H9 (cell line): ENCODE measurements at regions not wholly inside any gene's neighbourhood (a gene's known extent, or its start where the extent isn't known, plus 50 kb on each side); places are given as distances from the start of the nearest gene placed in this dataset.

ENCODE experiments used
- DNase-seq: peaks from one replicate; pipeline ENCODE4 v3.0.0-alpha.2; 2017
- H2AFZ ChIP-seq: one replicate; pipeline ENCODE4 v1.6.1; 2013; ENCODE audit warnings: mild to moderate bottlenecking, low read length, control low read depth, moderate library complexity
- H2AK5ac ChIP-seq: 2 replicates; pipeline ENCODE4 v1.6.1; 2013; ENCODE audit warnings: low read length, control low read depth, mixed read lengths; ENCODE audit not compliant: insufficient read length
- H2BK120ac ChIP-seq: one replicate; pipeline ENCODE4 v1.6.1; 2013; ENCODE audit warnings: low read depth, mild to moderate bottlenecking, low read length, control low read depth, inconsistent platforms; ENCODE audit not compliant: poor library complexity, severe bottlenecking
- H2BK12ac ChIP-seq: 2 replicates; pipeline ENCODE4 v1.6.1; 2013; ENCODE audit warnings: low read length, control low read depth, mixed read lengths, low read depth; ENCODE audit not compliant: insufficient read length
- H2BK15ac ChIP-seq: 2 replicates; pipeline ENCODE4 v1.6.1; 2013; ENCODE audit warnings: low read depth, low read length, control low read depth
- H2BK20ac ChIP-seq: one replicate; pipeline ENCODE4 v1.6.1; 2013; ENCODE audit warnings: low read depth, mild to moderate bottlenecking, low read length, control low read depth, inconsistent platforms; ENCODE audit not compliant: poor library complexity, severe bottlenecking
- H2BK5ac ChIP-seq: 2 replicates; pipeline ENCODE4 v1.6.1; 2013; ENCODE audit warnings: low read length, control low read depth, mixed read lengths; ENCODE audit not compliant: insufficient read length
- H3K14ac ChIP-seq: 2 replicates; pipeline ENCODE4 v1.6.1; 2013; ENCODE audit warnings: low read length, control low read depth; ENCODE audit not compliant: insufficient read depth
- H3K18ac ChIP-seq: 2 replicates; pipeline ENCODE4 v1.6.1; 2013; ENCODE audit warnings: low read depth, mild to moderate bottlenecking, mixed read lengths, low read length, control low read depth; ENCODE audit not compliant: insufficient read length
- H3K23ac ChIP-seq: 2 replicates; pipeline ENCODE4 v1.6.1; 2013; ENCODE audit warnings: low read length, control low read depth, mixed read lengths, low read depth; ENCODE audit not compliant: insufficient read length
- H3K23me2 ChIP-seq: 2 replicates; pipeline ENCODE4 v1.6.1; 2013; ENCODE audit warnings: low read depth, mild to moderate bottlenecking, mixed read lengths, low read length, control low read depth; ENCODE audit not compliant: insufficient read length, poor library complexity, severe bottlenecking
- H3K27ac ChIP-seq: 2 replicates; pipeline ENCODE4 v1.5.1; 2013; ENCODE audit warnings: low read length, control low read depth, mixed read lengths, low read depth; ENCODE audit not compliant: insufficient read length
- H3K27me3 ChIP-seq: 2 replicates; pipeline ENCODE4 v1.6.1; 2013; ENCODE audit warnings: low read length, control low read depth, inconsistent platforms; ENCODE audit not compliant: insufficient read depth
- H3K4ac ChIP-seq: 2 replicates; pipeline ENCODE4 v1.6.1; 2013; ENCODE audit warnings: low read depth, mild to moderate bottlenecking, control low read depth, inconsistent platforms, low read length, moderate library complexity
- H3K4me1 ChIP-seq: 2 replicates; pipeline ENCODE4 v1.6.1; 2013; ENCODE audit warnings: low read length, control low read depth, inconsistent platforms; ENCODE audit not compliant: insufficient read depth
- H3K4me2 ChIP-seq: 2 replicates; pipeline ENCODE4 v1.6.1; 2013; ENCODE audit warnings: low read length, control low read depth, mixed read lengths; ENCODE audit not compliant: insufficient read length, insufficient read depth
- H3K56ac ChIP-seq: 2 replicates; pipeline ENCODE4 v1.6.1; 2013; ENCODE audit warnings: low read depth, mild to moderate bottlenecking, mixed read lengths, low read length, control low read depth; ENCODE audit not compliant: insufficient read length
- H3K79me1 ChIP-seq: 2 replicates; pipeline ENCODE4 v1.6.1; 2013; ENCODE audit warnings: low read depth, mild to moderate bottlenecking, moderate library complexity, low read length, control low read depth, inconsistent platforms; ENCODE audit not compliant: insufficient read depth, poor library complexity, severe bottlenecking
- H3K79me2 ChIP-seq: 2 replicates; pipeline ENCODE4 v1.6.1; 2013; ENCODE audit warnings: low read length, control low read depth, inconsistent platforms; ENCODE audit not compliant: insufficient read depth
- H3K9ac ChIP-seq: 2 replicates; pipeline ENCODE4 v1.6.1; 2013; ENCODE audit warnings: low read length, control low read depth, mixed read lengths; ENCODE audit not compliant: insufficient read length; ENCODE audit errors: extremely low read depth
- H3K9me3 ChIP-seq: one replicate; pipeline ENCODE4 v1.6.1; 2013; ENCODE audit warnings: low read depth, low read length, inconsistent platforms; ENCODE audit not compliant: control insufficient read depth
- H3T11ph ChIP-seq: one replicate; pipeline ENCODE4 v1.6.1; 2013; ENCODE audit warnings: mild to moderate bottlenecking, low read length, control low read depth, inconsistent platforms
- H4K20me1 ChIP-seq: one replicate; pipeline ENCODE4 v1.6.1; 2013; ENCODE audit not compliant: control insufficient read depth, insufficient read length, insufficient read depth
- H4K5ac ChIP-seq: 2 replicates; pipeline ENCODE4 v1.6.1; 2013; ENCODE audit warnings: low read depth, mild to moderate bottlenecking, mixed read lengths, low read length, control low read depth; ENCODE audit not compliant: insufficient read length
- H4K8ac ChIP-seq: replicated peaks from 2 replicates; pipeline ENCODE4 v1.6.1; 2013; ENCODE audit warnings: low read length, control low read depth, mixed read lengths, low read depth; ENCODE audit not compliant: insufficient read length
- H4K91ac ChIP-seq: 2 replicates; pipeline ENCODE4 v1.6.1; 2013; ENCODE audit warnings: low read depth, mild to moderate bottlenecking, moderate library complexity, mixed read lengths, low read length, control low read depth; ENCODE audit not compliant: insufficient read length
- H3K27ac Mint-ChIP-seq, 3 experiments: 2 replicates in 2 of 3; 3 replicates in 1 of 3; pipeline ENCODE4 v1.8.0; 2020 to 2021; ENCODE audit warnings: mixed read lengths in 3 of 3, mild to moderate bottlenecking in 1 of 3, moderate library complexity in 1 of 3
- H3K27me3 Mint-ChIP-seq: 2 replicates; pipeline ENCODE4 v1.8.0; 2021; ENCODE audit warnings: low read depth, mild to moderate bottlenecking, moderate library complexity, mixed read lengths
- H3K36me3 Mint-ChIP-seq, 3 experiments: 2 replicates in 2 of 3; 3 replicates in 1 of 3; pipeline ENCODE4 v1.8.0; 2020 to 2021; ENCODE audit warnings: low read depth in 3 of 3, mixed read lengths in 3 of 3; ENCODE audit not compliant: insufficient read depth in 1 of 3
- H3K4me1 Mint-ChIP-seq, 2 experiments: 2 replicates each; pipeline ENCODE4 v1.8.0; 2020; ENCODE audit warnings: mixed read lengths in 2 of 2
- H3K4me3 Mint-ChIP-seq, 2 experiments: 2 replicates in 1 of 2; 3 replicates in 1 of 2; pipeline ENCODE4 v1.8.0; 2020 to 2021; ENCODE audit warnings: mild to moderate bottlenecking in 2 of 2, mixed read lengths in 2 of 2, moderate library complexity in 1 of 2
- H3K9me3 Mint-ChIP-seq, 2 experiments: 2 replicates in 1 of 2; 3 replicates in 1 of 2; pipeline ENCODE4 v1.8.0; 2020; ENCODE audit warnings: mild to moderate bottlenecking in 2 of 2, mixed read lengths in 2 of 2, moderate library complexity in 1 of 2
- WGBS: extraction: QIAGEN DNeasy Blood & Tissue Kit; methylation state at CpG from one replicate; pipeline ENCODE4 v1.1.7; 2013; ENCODE audit warnings: missing lambda C conversion rate, low lambda C conversion rate, mixed read lengths; ENCODE audit not compliant: insufficient read length; ENCODE audit errors: extremely low coverage; 5-methylcytosine and 5-hydroxymethylcytosine counted together
- TF ChIP-seq, protein P1 (sequence below): fragments of 200-600 bp; sonication (generic); conservative IDR thresholded peaks from 3 replicates; pipeline ENCODE4 v1.8.0; 2021; ENCODE audit warnings: antibody characterized with exemption, mild to moderate bottlenecking

DNA sequence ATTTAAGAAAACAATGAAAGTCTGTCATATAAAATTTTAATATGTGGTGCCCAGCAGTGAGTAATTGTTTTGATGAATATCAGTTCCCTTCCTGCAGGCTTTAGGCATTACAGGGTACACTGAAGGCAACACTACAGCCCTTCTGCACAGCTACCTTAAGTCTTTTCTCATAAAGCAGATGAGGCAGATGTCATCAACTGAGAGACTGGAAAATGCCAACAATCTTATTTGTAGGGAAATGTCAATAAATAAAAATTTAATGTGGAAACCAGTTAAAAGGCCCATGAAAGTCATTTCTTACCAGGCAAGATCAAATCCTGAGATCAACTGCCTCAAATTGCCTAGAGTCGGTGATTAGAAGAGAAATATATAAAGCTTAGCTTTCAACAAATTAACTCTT is 193.4 kb upstream of the NWD2 start:
- no peak overlapping the region for H3K4me3 Mint-ChIP-seq
- H3K79me2 ChIP-seq: no peaks in the 10 kb centered on the region
- no peak overlapping the region for H3K14ac ChIP-seq

More for the DNA sequence above, 193.4 kb upstream of the NWD2 start:
- Histone ChIP-seq H3K4me1 (no peaks in the 10 kb centered on the region), H3K23me2 (no peaks in the 10 kb centered on the region), H4K91ac (no peak overlapping the region), H3K27ac (no peak overlapping the region), H3K4me2 (no peak overlapping the region), H3K79me1 (no peaks in the 10 kb centered on the region), H2AFZ (no peak overlapping the region), H3K4ac (no peak overlapping the region), H4K5ac (no peak overlapping the region), H2BK20ac (no peak overlapping the region), H3T11ph (no peak overlapping the region), H4K8ac (no peak overlapping the region), H2BK15ac (no peak overlapping the region), H3K56ac (no peak overlapping the region), H3K9me3 (no peaks in the 10 kb centered on the region), H3K18ac (no peak overlapping the region), H2BK5ac (no peak overlapping the region), H4K20me1 (no peaks in the 10 kb centered on the region), H3K23ac (no peak overlapping the region), H2AK5ac (no peak overlapping the region), H2BK120ac (no peak overlapping the region), H2BK12ac (no peak overlapping the region), H3K9ac (no peak overlapping the region), H3K27me3 (no peaks in the 10 kb centered on the region)
- Mint-ChIP-seq H3K36me3 (no peaks in the 10 kb centered on the region), H3K9me3 (no peaks in the 10 kb centered on the region), H3K27me3 (no peaks in the 10 kb centered on the region), H3K4me1 (peaks cover 7 to 9% of the 10 kb centered on the region in 2 experiments), H3K27ac (no peak overlapping the region)
- TF ChIP-seq, protein P1, sequence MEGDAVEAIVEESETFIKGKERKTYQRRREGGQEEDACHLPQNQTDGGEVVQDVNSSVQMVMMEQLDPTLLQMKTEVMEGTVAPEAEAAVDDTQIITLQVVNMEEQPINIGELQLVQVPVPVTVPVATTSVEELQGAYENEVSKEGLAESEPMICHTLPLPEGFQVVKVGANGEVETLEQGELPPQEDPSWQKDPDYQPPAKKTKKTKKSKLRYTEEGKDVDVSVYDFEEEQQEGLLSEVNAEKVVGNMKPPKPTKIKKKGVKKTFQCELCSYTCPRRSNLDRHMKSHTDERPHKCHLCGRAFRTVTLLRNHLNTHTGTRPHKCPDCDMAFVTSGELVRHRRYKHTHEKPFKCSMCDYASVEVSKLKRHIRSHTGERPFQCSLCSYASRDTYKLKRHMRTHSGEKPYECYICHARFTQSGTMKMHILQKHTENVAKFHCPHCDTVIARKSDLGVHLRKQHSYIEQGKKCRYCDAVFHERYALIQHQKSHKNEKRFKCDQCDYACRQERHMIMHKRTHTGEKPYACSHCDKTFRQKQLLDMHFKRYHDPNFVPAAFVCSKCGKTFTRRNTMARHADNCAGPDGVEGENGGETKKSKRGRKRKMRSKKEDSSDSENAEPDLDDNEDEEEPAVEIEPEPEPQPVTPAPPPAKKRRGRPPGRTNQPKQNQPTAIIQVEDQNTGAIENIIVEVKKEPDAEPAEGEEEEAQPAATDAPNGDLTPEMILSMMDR: no peak
- no peak for DNase-seq
- WGBS: no CpG with 5 or more reads among the region's 1 CpG
